ENCODE measurements at regions not wholly inside any gene's neighbourhood (a gene's known extent, or its start where the extent isn't known, plus 50 kb on each side); places are given as distances from the start of the nearest gene placed in this dataset.

DNA sequence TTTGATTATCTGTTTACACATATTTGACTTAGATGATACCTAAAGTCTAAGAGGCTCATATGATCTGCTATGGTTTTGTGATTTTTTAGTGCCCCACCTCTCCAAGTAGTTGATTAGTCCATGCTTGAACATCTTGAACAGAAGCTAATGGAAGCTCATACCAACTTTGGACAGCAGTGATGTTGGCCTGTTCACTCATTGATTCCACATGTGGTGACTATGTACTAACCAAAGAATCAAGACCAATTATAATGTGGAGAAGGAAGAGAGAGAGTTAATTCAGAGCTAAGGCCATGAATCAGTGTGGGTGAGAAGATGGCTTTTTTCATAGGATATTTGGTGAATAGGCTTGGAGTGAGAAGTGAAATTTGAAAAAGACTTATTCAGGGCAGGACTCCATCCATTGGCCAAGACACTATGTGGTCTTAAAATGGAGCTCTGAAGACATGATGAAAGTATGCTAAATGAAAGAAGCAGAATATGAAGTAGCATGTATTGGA, 178.3 kb upstream of the TWIST2 start:
- Mint-ChIP-seq H3K4me1 (peaks cover 16% of the 10 kb centered on the region), H3K27me3 (ENCODE audit: low read depth) (peaks cover 4% of the 10 kb centered on the region), H3K4me3 (no peak overlapping the region), H3K9me3 (peaks cover 49% of the 10 kb centered on the region), H3K27ac (no peak overlapping the region), H3K36me3 (peaks cover 5% of the 10 kb centered on the region)
- TF ChIP-seq, protein P1, sequence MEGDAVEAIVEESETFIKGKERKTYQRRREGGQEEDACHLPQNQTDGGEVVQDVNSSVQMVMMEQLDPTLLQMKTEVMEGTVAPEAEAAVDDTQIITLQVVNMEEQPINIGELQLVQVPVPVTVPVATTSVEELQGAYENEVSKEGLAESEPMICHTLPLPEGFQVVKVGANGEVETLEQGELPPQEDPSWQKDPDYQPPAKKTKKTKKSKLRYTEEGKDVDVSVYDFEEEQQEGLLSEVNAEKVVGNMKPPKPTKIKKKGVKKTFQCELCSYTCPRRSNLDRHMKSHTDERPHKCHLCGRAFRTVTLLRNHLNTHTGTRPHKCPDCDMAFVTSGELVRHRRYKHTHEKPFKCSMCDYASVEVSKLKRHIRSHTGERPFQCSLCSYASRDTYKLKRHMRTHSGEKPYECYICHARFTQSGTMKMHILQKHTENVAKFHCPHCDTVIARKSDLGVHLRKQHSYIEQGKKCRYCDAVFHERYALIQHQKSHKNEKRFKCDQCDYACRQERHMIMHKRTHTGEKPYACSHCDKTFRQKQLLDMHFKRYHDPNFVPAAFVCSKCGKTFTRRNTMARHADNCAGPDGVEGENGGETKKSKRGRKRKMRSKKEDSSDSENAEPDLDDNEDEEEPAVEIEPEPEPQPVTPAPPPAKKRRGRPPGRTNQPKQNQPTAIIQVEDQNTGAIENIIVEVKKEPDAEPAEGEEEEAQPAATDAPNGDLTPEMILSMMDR (IDR thresholded peaks at IDR 0.05; ENCODE audit: unreplicated experiment): no peak
- DNase-seq (ENCODE audit: low spot score in 2 of 2, unreplicated experiment in 2 of 2): no peak

DNA sequence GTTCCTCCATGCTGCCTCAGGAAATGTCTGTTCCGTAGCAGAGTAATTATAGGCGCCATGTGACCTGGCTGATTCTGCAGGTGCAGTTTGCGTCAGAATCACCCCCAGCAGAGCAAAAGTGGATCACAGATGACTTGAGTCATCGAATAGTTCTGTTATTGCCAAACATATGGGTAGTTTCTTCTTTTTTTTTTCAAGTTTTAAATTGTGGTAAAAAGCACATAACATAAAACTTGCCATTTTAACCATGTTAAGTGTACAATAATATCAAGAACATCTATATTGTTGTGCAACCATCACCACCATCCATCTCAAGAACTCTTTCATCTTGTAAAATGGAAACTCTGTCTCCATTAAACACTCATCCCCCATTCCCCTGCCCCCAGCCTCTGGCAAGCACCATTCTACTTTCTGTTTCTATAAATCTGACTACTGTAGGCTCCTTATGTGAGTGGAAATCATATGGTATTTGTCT, 177.7 kb upstream of the TWIST2 start:
- Mint-ChIP-seq H3K4me1 (peaks cover 16% of the 10 kb centered on the region), H3K36me3 (peaks cover 5% of the 10 kb centered on the region), H3K9me3 (peaks cover 45% of the 10 kb centered on the region), H3K4me3 (no peak overlapping the region), H3K27me3 (ENCODE audit: low read depth) (peaks cover 4% of the 10 kb centered on the region), H3K27ac (no peak overlapping the region)
- TF ChIP-seq, protein P1 (IDR thresholded peaks at IDR 0.05; ENCODE audit: unreplicated experiment): no peak
- DNase-seq (ENCODE audit: low spot score in 2 of 2, unreplicated experiment in 2 of 2): no peak

DNA sequence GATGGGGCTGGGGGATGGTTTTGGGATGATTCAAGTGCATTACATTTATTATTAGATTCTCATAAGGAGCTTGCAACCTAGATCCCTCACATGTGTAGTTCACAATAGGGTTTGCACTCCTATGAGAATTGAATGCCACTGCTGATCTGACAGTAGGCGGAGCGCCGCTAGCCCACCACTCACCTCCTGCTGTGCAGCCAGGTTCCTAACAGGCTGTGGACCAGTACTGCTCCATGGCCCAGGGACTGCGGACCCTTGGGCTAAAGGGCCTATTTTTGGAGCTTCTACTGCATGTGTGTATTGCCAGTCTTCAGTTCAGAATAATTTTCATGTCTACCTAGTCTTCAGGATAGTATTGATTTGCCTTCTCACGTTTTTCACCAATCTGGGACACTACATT, 165.3 kb upstream of the TWIST2 start:
- H3K27me3 Mint-ChIP-seq (ENCODE audit: low read depth): peaks cover 24% of the 10 kb centered on the region
- TF ChIP-seq, protein P1 (IDR thresholded peaks at IDR 0.05; ENCODE audit: unreplicated experiment): no peak
- no peak overlapping the region for H3K27ac Mint-ChIP-seq
- peaks cover 4% of the 10 kb centered on the region for H3K36me3 Mint-ChIP-seq
- no peak overlapping the region for H3K4me3 Mint-ChIP-seq
- H3K4me1 Mint-ChIP-seq: peaks cover 7% of the 10 kb centered on the region
- peaks cover 18% of the 10 kb centered on the region for H3K9me3 Mint-ChIP-seq
- DNase-seq (ENCODE audit: low spot score in 2 of 2, unreplicated experiment in 2 of 2): no peak

DNA sequence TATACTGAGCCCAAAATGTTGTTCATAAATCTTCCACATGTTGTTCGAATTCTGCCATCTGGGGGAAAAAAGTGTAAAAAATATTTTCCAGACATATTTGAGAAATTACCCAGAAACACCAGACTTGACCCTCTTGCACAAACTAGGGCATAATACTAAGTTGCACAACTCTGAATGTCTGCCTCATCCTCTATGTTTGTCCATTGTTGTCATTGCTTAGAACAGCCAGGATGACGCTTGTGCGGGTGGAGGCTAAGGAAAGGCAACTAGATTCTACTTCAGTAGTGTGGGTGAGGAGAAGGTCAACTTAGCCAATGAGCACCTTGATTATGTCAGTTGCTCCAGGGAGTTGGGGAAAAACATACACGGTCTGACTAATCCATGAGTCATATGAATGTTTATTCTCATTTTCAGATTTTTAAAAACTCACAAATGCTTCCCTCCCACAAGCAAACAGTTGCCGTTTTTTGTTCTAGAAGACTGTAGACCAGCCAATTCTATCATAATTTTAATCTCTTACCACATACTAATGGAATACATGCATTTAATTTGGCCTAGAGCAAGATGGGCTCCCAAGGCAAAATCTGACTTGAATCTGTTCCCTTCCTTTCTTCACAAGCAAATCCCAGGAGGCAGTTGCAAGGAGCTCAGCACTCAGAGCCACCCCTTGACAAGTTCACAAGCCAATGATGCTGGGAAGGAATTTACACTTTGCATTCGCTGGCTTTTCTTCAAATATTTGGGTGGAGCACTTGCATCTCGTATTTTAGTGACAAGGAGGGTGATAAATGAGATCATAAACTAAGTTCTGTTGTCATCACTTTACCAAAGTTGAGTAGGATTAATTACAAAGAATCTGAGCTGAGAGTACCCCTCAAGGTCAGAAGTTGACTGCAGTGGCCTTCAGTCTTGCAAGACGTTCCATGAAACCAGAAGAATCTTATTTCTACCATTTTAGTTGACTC, 163.2 kb upstream of the TWIST2 start:
- TF ChIP-seq, protein P1 (IDR thresholded peaks at IDR 0.05; ENCODE audit: unreplicated experiment): no peak
- no peak for DNase-seq (ENCODE audit: low spot score in 2 of 2, unreplicated experiment in 2 of 2)
- Mint-ChIP-seq H3K4me1 (peaks cover 13% of the 10 kb centered on the region), H3K36me3 (no peaks in the 10 kb centered on the region), H3K9me3 (no peaks in the 10 kb centered on the region), H3K27ac (no peak overlapping the region), H3K4me3 (no peak overlapping the region), H3K27me3 (ENCODE audit: low read depth) (peaks cover 20% of the 10 kb centered on the region)

DNA sequence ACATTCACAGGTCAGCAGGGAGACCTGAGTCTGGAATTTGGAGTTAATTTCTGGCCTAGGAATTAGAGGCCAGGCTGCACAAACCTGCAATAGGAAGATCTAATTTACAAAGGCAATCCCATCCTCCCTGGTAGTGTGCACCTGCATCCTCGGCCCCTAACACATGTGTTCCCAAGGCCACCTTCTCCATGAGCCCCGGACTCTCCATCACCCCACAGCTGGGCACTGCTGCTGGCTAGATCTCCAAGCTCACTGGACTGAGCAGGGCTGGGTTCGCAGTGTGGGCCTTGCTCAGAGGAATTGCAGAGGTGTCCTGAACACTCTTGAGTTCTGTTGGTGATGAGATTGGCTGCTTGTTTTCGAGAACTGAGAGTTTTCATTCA, 162.6 kb upstream of the TWIST2 start:
- Mint-ChIP-seq H3K4me1 (peaks cover 13% of the 10 kb centered on the region), H3K9me3 (no peaks in the 10 kb centered on the region), H3K27ac (no peak overlapping the region), H3K4me3 (no peak overlapping the region), H3K27me3 (ENCODE audit: low read depth) (peaks cover 21% of the 10 kb centered on the region), H3K36me3 (no peaks in the 10 kb centered on the region)
- no peak for DNase-seq (ENCODE audit: low spot score in 2 of 2, unreplicated experiment in 2 of 2)
- TF ChIP-seq, protein P1 (IDR thresholded peaks at IDR 0.05; ENCODE audit: unreplicated experiment): no peak
